SK-N-SH treated with all-trans-retinoic acid at 6 μM for 48 hours (cell line): ENCODE measurements at regions not wholly inside any gene's neighbourhood (a gene's known extent, or its start where the extent isn't known, plus 50 kb on each side); places are given as distances from the start of the nearest gene placed in this dataset.

ENCODE experiments used
- BACH2 ChIP-seq: fragments of 250-450 bp; sonication (Bioruptor Pico); IDR thresholded peaks from 2 replicates; pipeline ENCODE4 v1.9.0; 2021; ENCODE audit warnings: mild to moderate bottlenecking, borderline replicate concordance
- CSDC2 ChIP-seq: fragments of 250-450 bp; sonication (Bioruptor Pico); IDR thresholded peaks from 2 replicates; pipeline ENCODE4 v1.5.0; 2020; ENCODE audit warnings: mild to moderate bottlenecking, moderate library complexity
- ISL1 ChIP-seq: fragments of 250-450 bp; sonication (Bioruptor Pico); IDR thresholded peaks from 2 replicates; pipeline ENCODE4 v2.1.2; 2022; ENCODE audit warnings: mild to moderate bottlenecking, moderate library complexity
- PATZ1 ChIP-seq: fragments of 250-450 bp; sonication (Bioruptor Pico); IDR thresholded peaks from 2 replicates; pipeline ENCODE4 v1.8.0; 2020; ENCODE audit warnings: mild to moderate bottlenecking, moderate library complexity, borderline replicate concordance
- RARB ChIP-seq: fragments of 250-450 bp; sonication (Bioruptor Pico); IDR thresholded peaks from 2 replicates; pipeline ENCODE4 v1.8.0; 2021; ENCODE audit warnings: mild to moderate bottlenecking, moderate library complexity
- TCF4 ChIP-seq: fragments of 250-450 bp; sonication (Bioruptor Pico); IDR thresholded peaks from 2 replicates; pipeline ENCODE4 v1.8.0; 2021; ENCODE audit warnings: mild to moderate bottlenecking, moderate library complexity, borderline replicate concordance
- TOX ChIP-seq: fragments of 250-450 bp; sonication (Bioruptor Pico); IDR thresholded peaks from 2 replicates; pipeline ENCODE4 v1.8.0; 2021; ENCODE audit warnings: mild to moderate bottlenecking, moderate library complexity, borderline replicate concordance
- TSHZ2 ChIP-seq: fragments of 250-450 bp; sonication (Bioruptor Pico); IDR thresholded peaks from 2 replicates; pipeline ENCODE4 v1.5.0; 2020; ENCODE audit warnings: mild to moderate bottlenecking, moderate library complexity
- ZFP30 ChIP-seq: fragments of 450-650 bp; formaldehyde crosslinking; IDR thresholded peaks from 2 replicates; pipeline ENCODE4 v1.5.0; 2022; ENCODE audit warnings: mild to moderate bottlenecking, moderate library complexity
- ZNF565 ChIP-seq: fragments of 450-650 bp; formaldehyde crosslinking; conservative IDR thresholded peaks from 2 replicates; pipeline ENCODE4 v1.5.0; 2020; ENCODE audit warnings: low read depth, mild to moderate bottlenecking, moderate library complexity

- TF ChIP-seq TOX (CRISPR knock-in tag) (no peak), CSDC2 (CRISPR knock-in tag) (no peak), TSHZ2 (CRISPR knock-in tag) (no peak), PATZ1 (no peak), BACH2 (CRISPR knock-in tag) (no peak), TCF4 (CRISPR knock-in tag) (no peak), RARB (CRISPR knock-in tag) (no peak), ISL1 (CRISPR knock-in tag) (no peak), ZNF565 (CRISPR knock-in tag) (no peak), ZFP30 (CRISPR knock-in tag) (no peak)
Measured at GRCh38 chr4:17182888-17183287, 284.4 kb upstream of the LDB2 start.
